ENCODE measurements at regions not wholly inside any gene's neighbourhood (a gene's known extent, or its start where the extent isn't known, plus 50 kb on each side); places are given as distances from the start of the nearest gene placed in this dataset.

- H3K4me3 ChIP-seq (ENCODE audit: low read depth, low read length) = no peak overlapping the region
- H3K27ac ChIP-seq (ENCODE audit: low read depth, low read length) = no peak overlapping the region
- H3K27me3 ChIP-seq (ENCODE audit: control insufficient read depth, insufficient read depth, low read length) = no peaks in the 10 kb centered on the region
- no peaks in the 10 kb centered on the region for H3K9me3 ChIP-seq (ENCODE audit: control insufficient read depth, insufficient read depth, low read depth, low read length)
- H3K4me1 ChIP-seq (ENCODE audit: control insufficient read depth, insufficient read depth, low read length) = no peaks in the 10 kb centered on the region
- no peak overlapping the region for H3K9ac ChIP-seq (ENCODE audit: low read length)
- no peaks in the 10 kb centered on the region for H3K36me3 ChIP-seq (ENCODE audit: control insufficient read depth, insufficient read depth, low read length)
Measured at GRCh38 chr11:112842151-112842550, 119.1 kb upstream of the NCAM1 start.

- H3K27ac ChIP-seq (ENCODE audit: low read depth, low read length) = no peak overlapping the region
- H3K9ac ChIP-seq (ENCODE audit: low read length) = no peak overlapping the region
- H3K36me3 ChIP-seq (ENCODE audit: control insufficient read depth, insufficient read depth, low read length) = no peaks in the 10 kb centered on the region
- no peak overlapping the region for H3K4me3 ChIP-seq (ENCODE audit: low read depth, low read length)
- H3K4me1 ChIP-seq (ENCODE audit: control insufficient read depth, insufficient read depth, low read length) = no peaks in the 10 kb centered on the region
- no peaks in the 10 kb centered on the region for H3K9me3 ChIP-seq (ENCODE audit: control insufficient read depth, insufficient read depth, low read depth, low read length)
- no peaks in the 10 kb centered on the region for H3K27me3 ChIP-seq (ENCODE audit: control insufficient read depth, insufficient read depth, low read length)
Measured at GRCh38 chr11:112844517-112844916, 116.7 kb upstream of the NCAM1 start.

GRCh38 chr11:112847568-112847967 lies 113.7 kb upstream of the NCAM1 start:
- no peaks in the 10 kb centered on the region for H3K36me3 ChIP-seq (ENCODE audit: control insufficient read depth, insufficient read depth, low read length)

GRCh38 chr11:112852143-112852866 lies 108.9 kb upstream of the NCAM1 start:
- no peak overlapping the region for H3K4me3 ChIP-seq (ENCODE audit: low read depth, low read length)

More at GRCh38 chr11:112847568-112847967, 113.7 kb upstream of the NCAM1 start:
- Histone ChIP-seq H3K9ac (ENCODE audit: low read length) (no peak overlapping the region), H3K9me3 (ENCODE audit: control insufficient read depth, insufficient read depth, low read depth, low read length) (no peaks in the 10 kb centered on the region), H3K4me1 (ENCODE audit: control insufficient read depth, insufficient read depth, low read length) (no peaks in the 10 kb centered on the region), H3K27ac (ENCODE audit: low read depth, low read length) (no peak overlapping the region), H3K4me3 (ENCODE audit: low read depth, low read length) (no peak overlapping the region), H3K27me3 (ENCODE audit: control insufficient read depth, insufficient read depth, low read length) (no peaks in the 10 kb centered on the region)

GRCh38 chr11:112856133-112856532 lies 105.1 kb upstream of the NCAM1 start:
- H3K4me1 ChIP-seq (ENCODE audit: control insufficient read depth, insufficient read depth, low read length) = no peaks in the 10 kb centered on the region
- H3K9me3 ChIP-seq (ENCODE audit: control insufficient read depth, insufficient read depth, low read depth, low read length) = peaks cover 3% of the 10 kb centered on the region
- no peak overlapping the region for H3K27ac ChIP-seq (ENCODE audit: low read depth, low read length)
- no peak overlapping the region for H3K4me3 ChIP-seq (ENCODE audit: low read depth, low read length)
- no peaks in the 10 kb centered on the region for H3K36me3 ChIP-seq (ENCODE audit: control insufficient read depth, insufficient read depth, low read length)
- H3K27me3 ChIP-seq (ENCODE audit: control insufficient read depth, insufficient read depth, low read length) = no peaks in the 10 kb centered on the region
- H3K9ac ChIP-seq (ENCODE audit: low read length) = no peak overlapping the region

More at GRCh38 chr11:112852143-112852866, 108.9 kb upstream of the NCAM1 start:
- H3K9ac ChIP-seq (ENCODE audit: low read length) = no peak overlapping the region
- H3K27ac ChIP-seq (ENCODE audit: low read depth, low read length) = no peak overlapping the region
- H3K9me3 ChIP-seq (ENCODE audit: control insufficient read depth, insufficient read depth, low read depth, low read length) = no peaks in the 10 kb centered on the region
- no peaks in the 10 kb centered on the region for H3K27me3 ChIP-seq (ENCODE audit: control insufficient read depth, insufficient read depth, low read length)
- H3K36me3 ChIP-seq (ENCODE audit: control insufficient read depth, insufficient read depth, low read length) = no peaks in the 10 kb centered on the region
- H3K4me1 ChIP-seq (ENCODE audit: control insufficient read depth, insufficient read depth, low read length) = no peaks in the 10 kb centered on the region

GRCh38 chr11:112856591-112856990 lies 104.6 kb upstream of the NCAM1 start:
- Histone ChIP-seq H3K4me3 (ENCODE audit: low read depth, low read length) (no peak overlapping the region), H3K36me3 (ENCODE audit: control insufficient read depth, insufficient read depth, low read length) (no peaks in the 10 kb centered on the region), H3K4me1 (ENCODE audit: control insufficient read depth, insufficient read depth, low read length) (no peaks in the 10 kb centered on the region), H3K27me3 (ENCODE audit: control insufficient read depth, insufficient read depth, low read length) (no peaks in the 10 kb centered on the region), H3K27ac (ENCODE audit: low read depth, low read length) (no peak overlapping the region), H3K9ac (ENCODE audit: low read length) (no peak overlapping the region), H3K9me3 (ENCODE audit: control insufficient read depth, insufficient read depth, low read depth, low read length) (peaks cover 4% of the 10 kb centered on the region)

GRCh38 chr11:112858289-112859023 lies 102.8 kb upstream of the NCAM1 start:
- Histone ChIP-seq H3K36me3 (ENCODE audit: control insufficient read depth, insufficient read depth, low read length) (no peaks in the 10 kb centered on the region), H3K27me3 (ENCODE audit: control insufficient read depth, insufficient read depth, low read length) (no peaks in the 10 kb centered on the region), H3K4me3 (ENCODE audit: low read depth, low read length) (no peak overlapping the region), H3K27ac (ENCODE audit: low read depth, low read length) (no peak overlapping the region), H3K9me3 (ENCODE audit: control insufficient read depth, insufficient read depth, low read depth, low read length) (peaks cover 4% of the 10 kb centered on the region), H3K4me1 (ENCODE audit: control insufficient read depth, insufficient read depth, low read length) (no peaks in the 10 kb centered on the region), H3K9ac (ENCODE audit: low read length) (no peak overlapping the region)

- H3K4me3 ChIP-seq (ENCODE audit: low read depth, low read length) = no peak overlapping the region
- peaks cover 4% of the 10 kb centered on the region for H3K9me3 ChIP-seq (ENCODE audit: control insufficient read depth, insufficient read depth, low read depth, low read length)
- H3K9ac ChIP-seq (ENCODE audit: low read length) = no peak overlapping the region
- no peaks in the 10 kb centered on the region for H3K27me3 ChIP-seq (ENCODE audit: control insufficient read depth, insufficient read depth, low read length)
- no peaks in the 10 kb centered on the region for H3K4me1 ChIP-seq (ENCODE audit: control insufficient read depth, insufficient read depth, low read length)
- H3K27ac ChIP-seq (ENCODE audit: low read depth, low read length) = no peak overlapping the region
- no peaks in the 10 kb centered on the region for H3K36me3 ChIP-seq (ENCODE audit: control insufficient read depth, insufficient read depth, low read length)
Measured at GRCh38 chr11:112859787-112860186, 101.4 kb upstream of the NCAM1 start.

GRCh38 chr11:112861356-112861755 lies 99.9 kb upstream of the NCAM1 start:
- Histone ChIP-seq H3K27me3 (ENCODE audit: control insufficient read depth, insufficient read depth, low read length) (no peaks in the 10 kb centered on the region), H3K4me1 (ENCODE audit: control insufficient read depth, insufficient read depth, low read length) (no peaks in the 10 kb centered on the region), H3K27ac (ENCODE audit: low read depth, low read length) (no peak overlapping the region), H3K9ac (ENCODE audit: low read length) (no peak overlapping the region), H3K4me3 (ENCODE audit: low read depth, low read length) (no peak overlapping the region), H3K36me3 (ENCODE audit: control insufficient read depth, insufficient read depth, low read length) (no peaks in the 10 kb centered on the region), H3K9me3 (ENCODE audit: control insufficient read depth, insufficient read depth, low read depth, low read length) (peaks cover 4% of the 10 kb centered on the region)

GRCh38 chr11:112863305-112863704 lies 97.9 kb upstream of the NCAM1 start:
- H3K27ac ChIP-seq (ENCODE audit: low read depth, low read length) = no peak overlapping the region
- H3K9ac ChIP-seq (ENCODE audit: low read length) = no peak overlapping the region
- no peaks in the 10 kb centered on the region for H3K36me3 ChIP-seq (ENCODE audit: control insufficient read depth, insufficient read depth, low read length)
- peaks cover 4% of the 10 kb centered on the region for H3K9me3 ChIP-seq (ENCODE audit: control insufficient read depth, insufficient read depth, low read depth, low read length)
- H3K27me3 ChIP-seq (ENCODE audit: control insufficient read depth, insufficient read depth, low read length) = no peaks in the 10 kb centered on the region
- no peak overlapping the region for H3K4me3 ChIP-seq (ENCODE audit: low read depth, low read length)
- no peaks in the 10 kb centered on the region for H3K4me1 ChIP-seq (ENCODE audit: control insufficient read depth, insufficient read depth, low read length)

- H3K4me1 ChIP-seq (ENCODE audit: control insufficient read depth, insufficient read depth, low read length) = no peaks in the 10 kb centered on the region
- no peak overlapping the region for H3K27ac ChIP-seq (ENCODE audit: low read depth, low read length)
- H3K4me3 ChIP-seq (ENCODE audit: low read depth, low read length) = no peak overlapping the region
- H3K9me3 ChIP-seq (ENCODE audit: control insufficient read depth, insufficient read depth, low read depth, low read length) = peaks cover 4% of the 10 kb centered on the region
- H3K27me3 ChIP-seq (ENCODE audit: control insufficient read depth, insufficient read depth, low read length) = no peaks in the 10 kb centered on the region
- no peak overlapping the region for H3K9ac ChIP-seq (ENCODE audit: low read length)
- no peaks in the 10 kb centered on the region for H3K36me3 ChIP-seq (ENCODE audit: control insufficient read depth, insufficient read depth, low read length)
Measured at GRCh38 chr11:112864672-112865071, 96.5 kb upstream of the NCAM1 start.

Measured in HUES6 (cell line).